WERI-Rb-1 (cell line): ENCODE measurements at regions not wholly inside any gene's neighbourhood (a gene's known extent, or its start where the extent isn't known, plus 50 kb on each side); places are given as distances from the start of the nearest gene placed in this dataset.
"Not testable (repeated sequence)": the region's sequence is repeated elsewhere in the genome, so short reads cannot be mapped to it uniquely, and the experiment has no call there.

Source experiments
- DNase-seq: peaks from one replicate; pipeline ENCODE4 v3.0.0-alpha.2; 2020
- H3K27ac ChIP-seq: fragments of 250-450 bp; sonication (Bioruptor Pico); 2 replicates; pipeline ENCODE4 v1.5.1; 2020; ENCODE audit warnings: mild to moderate bottlenecking, moderate library complexity
- H3K27me3 ChIP-seq: fragments of 250-450 bp; sonication (Bioruptor Pico); 2 replicates; pipeline ENCODE4 v1.5.1; 2021; ENCODE audit warnings: mild to moderate bottlenecking, low read depth, moderate library complexity; ENCODE audit not compliant: insufficient read depth, severe bottlenecking
- H3K36me3 ChIP-seq: fragments of 250-450 bp; sonication (Bioruptor Pico); 2 replicates; pipeline ENCODE4 v1.5.1; 2020; ENCODE audit warnings: mild to moderate bottlenecking, moderate library complexity
- H3K4me3 ChIP-seq: 2 replicates; pipeline ENCODE4 v1.5.1; 2011; ENCODE audit warnings: low read depth, mild to moderate bottlenecking, control low read depth, low read length
- H3K9me3 ChIP-seq: fragments of 250-450 bp; sonication (Bioruptor Pico); 2 replicates; pipeline ENCODE4 v1.5.1; 2021; ENCODE audit warnings: mild to moderate bottlenecking, moderate library complexity; ENCODE audit not compliant: severe bottlenecking
- CTCF ChIP-seq: IDR thresholded peaks from 2 replicates; pipeline ENCODE4 v1.5.1; 2011; ENCODE audit warnings: low read depth, mild to moderate bottlenecking, control low read depth, inconsistent platforms, low read length

- no peak for DNase-seq
Observed at GRCh38 chr10:30683496-30683895, 53.9 kb upstream of the LYZL2 start.

GRCh38 chr10:30682377-30683199 is 53.0 kb upstream of the LYZL2 start:
- H3K9me3 ChIP-seq, H3K27ac ChIP-seq, DNase-seq, H3K4me3 ChIP-seq, H3K36me3 ChIP-seq, H3K27me3 ChIP-seq: not testable (repeated sequence)

More at GRCh38 chr10:30683496-30683895, 53.9 kb upstream of the LYZL2 start:
- no peak for TF ChIP-seq CTCF
- H3K4me3 ChIP-seq: no peak overlapping the region
- no peaks in the 10 kb centered on the region for H3K9me3 ChIP-seq
- H3K27ac ChIP-seq: no peak overlapping the region
- no peaks in the 10 kb centered on the region for H3K36me3 ChIP-seq
- H3K27me3 ChIP-seq: no peaks in the 10 kb centered on the region

DNA sequence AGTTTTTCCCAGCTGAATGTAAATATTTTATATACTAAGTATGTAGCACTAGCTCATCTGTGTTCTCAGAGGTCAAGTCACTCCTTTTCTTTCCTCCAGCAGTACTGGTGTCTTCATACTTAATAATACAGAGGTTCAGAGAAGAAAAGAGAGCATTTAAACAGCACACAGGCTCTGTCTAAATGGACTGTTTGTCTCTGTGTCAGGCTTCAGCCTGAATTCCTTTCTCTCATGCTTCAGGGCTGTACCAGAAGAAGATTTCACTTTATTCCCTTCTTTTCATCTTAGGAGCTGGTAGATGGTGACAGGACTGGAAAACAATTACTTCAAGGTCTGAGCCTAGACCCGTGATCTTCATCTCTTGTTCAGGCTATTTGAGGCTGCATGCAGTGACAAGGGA is 51.4 kb upstream of the LYZL2 start:
- Histone ChIP-seq H3K36me3 (no peaks in the 10 kb centered on the region), H3K27ac (no peak overlapping the region), H3K4me3 (no peak overlapping the region), H3K27me3 (no peaks in the 10 kb centered on the region), H3K9me3 (no peaks in the 10 kb centered on the region)
- DNase-seq: no peak
- no peak for TF ChIP-seq CTCF
